COLO668 (cell line): ENCODE measurements at regions not wholly inside any gene's neighbourhood (a gene's known extent, or its start where the extent isn't known, plus 50 kb on each side); places are given as distances from the start of the nearest gene placed in this dataset.
"Not testable (repeated sequence)": the region's sequence is repeated elsewhere in the genome, so short reads cannot be mapped to it uniquely, and the experiment has no call there.

Experiments used
- DNase-seq: peaks from one replicate; lab custom pipeline; 2025; ENCODE audit not compliant: unreplicated experiment; lab: John Stamatoyannopoulos, UW

DNA sequence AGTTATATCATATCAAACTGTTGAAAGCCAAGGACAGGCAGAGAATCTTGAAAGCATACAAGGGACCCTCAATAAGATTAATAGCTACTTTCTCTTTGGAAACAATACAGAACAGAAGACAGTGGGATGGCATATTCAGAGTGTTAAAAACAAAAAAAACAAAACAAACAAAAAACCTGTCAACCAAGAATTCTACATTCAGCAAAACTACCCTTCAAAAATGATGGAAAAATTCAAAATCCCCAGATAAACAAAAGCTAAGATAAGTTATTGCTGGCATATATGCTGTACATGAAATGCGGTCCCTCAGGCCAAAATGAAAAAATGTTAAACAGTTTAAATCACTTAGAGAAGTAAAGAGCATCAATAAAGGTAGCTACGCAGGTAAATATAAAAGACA lies 425.1 kb downstream of the ACTL7B start:
- no peak for DNase-seq

GRCh38 chr9:108427751-108428150 lies 428.0 kb downstream of the ACTL7B start:
- DNase-seq: no peak

- DNase-seq: not testable (repeated sequence)
Measured at GRCh38 chr9:108426421-108426940, 429.3 kb downstream of the ACTL7B start.

DNA sequence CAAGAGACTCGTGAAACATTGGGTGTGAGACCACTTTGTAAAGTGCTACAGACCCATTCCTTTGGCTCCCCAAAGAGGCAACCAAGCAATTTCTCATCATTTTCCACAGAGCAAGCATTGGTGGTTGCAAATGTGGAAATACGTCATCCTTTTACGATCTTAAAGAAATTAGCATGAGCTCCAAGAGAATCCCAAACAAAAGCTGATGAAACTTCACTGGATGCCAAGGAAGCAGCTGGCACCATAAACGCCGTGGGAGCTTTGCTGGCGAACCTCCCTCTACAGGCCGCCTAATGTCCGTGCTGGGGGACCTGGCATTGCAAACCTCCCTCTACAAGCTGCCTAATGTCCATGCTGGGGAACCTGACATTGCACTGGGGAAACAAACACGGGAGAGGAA lies 432.4 kb downstream of the ACTL7B start:
- no peak for DNase-seq

- no peak for DNase-seq
Measured at GRCh38 chr9:108419379-108419778, 436.4 kb downstream of the ACTL7B start.

GRCh38 chr9:108417726-108418125 lies 438.1 kb downstream of the ACTL7B start:
- no peak for DNase-seq

DNA sequence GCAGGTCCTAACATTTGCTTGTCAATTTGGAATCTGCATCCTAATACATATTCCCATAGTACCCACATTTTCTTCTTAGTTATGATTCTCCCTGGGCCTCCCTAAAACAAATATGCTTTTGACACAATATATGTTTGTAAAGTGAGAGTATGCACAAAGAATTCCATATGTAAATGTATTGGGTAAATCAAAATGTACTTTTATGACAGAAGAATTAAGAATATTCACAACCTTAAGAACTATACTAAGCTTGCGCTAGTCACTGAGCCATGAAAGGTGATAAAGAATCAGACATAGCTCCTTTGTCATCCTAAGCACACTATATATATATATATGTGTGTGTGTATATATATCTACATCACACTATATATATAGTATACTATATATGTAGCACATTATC lies 438.5 kb downstream of the ACTL7B start:
- DNase-seq: no peak

DNA sequence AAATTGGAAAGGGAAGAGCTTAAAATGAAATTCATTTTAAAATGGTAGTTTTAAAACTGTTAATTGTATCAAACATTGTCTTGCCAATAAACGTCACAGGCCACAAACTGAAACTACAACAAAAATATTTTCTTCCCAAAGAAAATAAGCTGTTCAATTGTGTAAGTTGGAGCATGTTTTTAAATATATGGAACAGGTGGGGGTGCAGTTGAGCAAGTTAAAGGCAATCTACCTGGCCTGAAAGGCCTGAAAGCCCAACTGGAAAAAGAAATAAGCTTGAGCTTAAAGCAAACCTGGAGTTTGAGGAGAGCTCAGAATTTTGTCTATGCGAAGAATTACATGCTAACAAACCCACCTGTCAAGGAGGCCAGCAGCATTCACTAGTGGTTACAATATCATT lies 439.5 kb downstream of the ACTL7B start:
- DNase-seq: no peak

GRCh38 chr9:108413809-108414208 lies 442.0 kb downstream of the ACTL7B start:
- no peak for DNase-seq

GRCh38 chr9:108412755-108413154 lies 443.0 kb downstream of the ACTL7B start:
- peak; percentile 9 for DNase-seq

GRCh38 chr9:108411632-108412031 lies 444.2 kb downstream of the ACTL7B start:
- DNase-seq: no peak

DNA sequence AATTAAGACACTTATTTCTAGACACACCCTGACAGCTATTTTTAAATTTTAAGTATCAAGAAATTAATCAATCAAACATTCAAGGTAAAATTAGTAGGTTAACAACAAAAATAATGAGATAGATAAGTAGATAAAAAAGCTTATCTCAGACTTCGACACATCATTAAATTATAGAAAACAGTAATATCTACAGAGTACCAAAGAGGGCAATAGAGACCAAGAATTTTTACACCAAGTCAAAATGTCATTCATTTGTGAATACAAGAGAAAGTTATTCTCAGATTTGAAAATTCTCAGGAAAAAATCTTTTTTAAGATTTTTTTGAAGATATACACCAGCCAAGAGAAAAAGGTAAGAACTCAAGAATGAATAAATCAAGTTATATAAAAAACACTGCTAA lies 445.6 kb downstream of the ACTL7B start:
- DNase-seq: no peak

- no peak for DNase-seq
Measured at GRCh38 chr9:108400297-108400696, 455.5 kb downstream of the ACTL7B start.

DNA sequence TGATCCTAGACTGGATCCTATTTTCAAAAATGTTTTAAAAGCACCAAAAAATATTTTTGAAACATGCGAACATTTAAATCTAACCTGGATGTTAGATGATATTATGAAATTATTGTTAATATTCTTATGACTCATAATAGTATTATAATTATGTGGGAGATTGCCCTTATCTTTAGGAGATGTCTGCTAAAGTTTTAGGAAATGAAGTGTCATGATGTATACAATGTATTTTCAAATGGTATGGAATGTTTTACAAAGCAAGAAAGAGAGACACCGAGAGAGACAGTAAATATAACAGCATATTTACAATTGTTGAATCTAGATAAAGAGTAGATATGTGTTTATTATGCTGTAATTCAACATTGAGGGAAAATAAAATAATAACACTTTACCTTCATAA lies 455.9 kb downstream of the ACTL7B start:
- DNase-seq: no peak

- DNase-seq: no peak
Measured at GRCh38 chr9:108397286-108397685, 458.5 kb downstream of the ACTL7B start.

DNA sequence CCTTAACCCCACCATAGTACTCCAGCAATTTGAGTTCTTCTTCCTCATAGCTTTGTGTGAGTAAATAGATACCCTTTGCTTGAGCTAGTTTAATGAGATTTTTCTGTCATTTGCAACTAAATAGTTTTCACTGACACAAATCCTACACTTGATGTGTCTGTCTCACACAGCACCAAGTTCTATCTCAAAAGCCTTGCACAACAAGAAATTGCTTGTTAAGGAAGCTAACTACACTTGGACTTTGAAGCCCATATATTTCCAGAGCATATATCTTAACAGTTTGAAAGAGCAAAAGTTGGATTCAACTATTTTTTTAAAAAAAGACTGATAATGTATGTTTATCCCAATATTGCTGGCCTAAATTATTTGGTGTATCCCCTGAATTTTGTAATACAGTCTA lies 459.2 kb downstream of the ACTL7B start:
- no peak for DNase-seq

DNA sequence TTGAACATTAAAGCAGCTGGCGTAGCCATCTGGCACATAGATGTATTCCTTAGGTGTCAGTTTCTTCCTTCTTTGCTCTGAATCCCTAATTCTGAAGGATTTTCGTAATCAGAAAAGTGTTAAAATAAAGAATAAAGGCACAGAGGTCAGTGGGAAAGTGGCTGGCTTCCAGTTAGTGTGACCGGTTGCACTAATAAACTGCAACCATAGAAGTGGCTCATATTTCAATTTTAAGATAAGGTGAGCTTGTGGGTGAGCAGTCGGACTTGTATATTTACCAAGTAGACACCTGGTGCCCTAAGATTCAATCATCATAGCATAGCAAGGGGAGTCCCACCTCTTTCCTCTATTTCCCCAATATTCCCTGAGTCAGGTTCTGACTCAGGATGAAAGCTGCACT lies 459.6 kb downstream of the ACTL7B start:
- DNase-seq: no peak

DNA sequence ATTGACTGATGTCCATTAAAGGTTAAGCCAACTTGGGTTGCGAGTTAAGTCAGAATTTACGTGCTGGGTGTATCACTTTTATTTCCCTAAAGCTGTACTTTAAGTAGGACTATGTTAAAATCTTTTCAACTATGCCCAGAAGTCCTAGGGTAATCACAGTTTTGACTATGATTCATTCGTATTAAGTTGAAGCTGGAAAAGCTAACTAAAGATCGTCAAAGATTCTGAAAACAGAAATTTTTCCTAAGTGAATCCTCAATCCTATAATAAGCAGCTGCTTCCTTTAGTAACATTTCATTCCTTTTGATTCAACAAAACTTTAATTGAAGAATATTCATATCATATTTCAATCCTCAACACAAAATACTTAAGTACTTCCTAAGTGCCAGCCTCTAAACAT lies 460.4 kb downstream of the ACTL7B start:
- no peak for DNase-seq

DNA sequence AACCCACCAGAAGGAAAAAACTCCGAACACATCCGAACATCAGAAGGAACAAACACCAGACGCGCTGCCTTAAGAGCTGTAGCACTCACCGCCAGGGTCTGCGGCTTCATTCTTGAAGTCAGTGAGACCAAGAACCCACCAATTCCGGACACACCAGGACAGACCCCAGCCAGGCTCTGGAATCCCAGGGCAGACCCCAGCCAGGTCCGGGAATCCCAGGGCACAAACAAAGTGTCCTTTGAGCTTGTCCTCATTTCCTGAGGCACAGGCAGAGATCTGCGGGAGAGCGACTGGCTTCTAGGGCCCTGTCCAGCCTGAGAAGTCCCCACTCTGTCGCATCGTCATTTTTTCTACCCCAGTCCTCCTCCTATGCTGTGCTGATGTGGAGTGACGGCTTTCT lies 461.1 kb downstream of the ACTL7B start:
- DNase-seq: no peak

GRCh38 chr9:108393481-108394001 lies 462.2 kb downstream of the ACTL7B start:
- DNase-seq: not testable (repeated sequence)

DNA sequence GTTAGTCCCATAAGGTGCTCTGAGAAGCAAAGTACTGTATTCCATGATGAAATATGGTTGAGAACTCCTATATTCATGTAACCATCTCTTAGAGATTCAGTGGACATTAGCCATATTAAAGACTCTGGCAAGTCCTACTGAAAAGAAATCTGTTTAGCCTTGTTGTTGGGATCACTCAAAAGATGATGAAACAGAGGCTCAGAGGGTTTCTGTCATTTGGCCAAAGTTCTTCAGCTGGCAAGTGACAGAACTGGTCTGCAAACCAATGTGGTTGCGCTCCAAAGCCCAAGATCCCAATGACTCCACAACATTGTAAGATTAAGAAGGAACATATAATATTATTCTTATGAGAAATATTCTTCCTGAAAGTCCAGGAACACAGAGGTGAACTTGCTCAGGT lies 462.9 kb downstream of the ACTL7B start:
- no peak for DNase-seq

DNA sequence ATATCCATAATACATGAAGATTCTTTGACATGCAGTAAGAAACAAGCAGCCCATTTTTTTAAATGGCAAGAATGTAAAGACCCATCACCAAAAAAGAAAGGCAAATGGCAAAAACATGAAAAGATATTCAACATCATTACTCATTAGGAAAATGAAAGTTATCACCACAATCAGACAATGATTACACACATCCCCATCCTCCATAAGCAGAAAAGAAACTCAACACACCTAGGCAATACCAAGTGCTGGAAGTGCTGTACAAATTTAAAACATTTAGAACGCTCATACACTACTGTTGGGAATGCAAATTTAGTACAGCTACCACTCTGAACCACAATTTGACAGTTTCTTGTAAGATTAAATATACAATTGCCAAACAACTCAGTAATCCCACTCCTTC lies 466.7 kb downstream of the ACTL7B start:
- no peak for DNase-seq

DNA sequence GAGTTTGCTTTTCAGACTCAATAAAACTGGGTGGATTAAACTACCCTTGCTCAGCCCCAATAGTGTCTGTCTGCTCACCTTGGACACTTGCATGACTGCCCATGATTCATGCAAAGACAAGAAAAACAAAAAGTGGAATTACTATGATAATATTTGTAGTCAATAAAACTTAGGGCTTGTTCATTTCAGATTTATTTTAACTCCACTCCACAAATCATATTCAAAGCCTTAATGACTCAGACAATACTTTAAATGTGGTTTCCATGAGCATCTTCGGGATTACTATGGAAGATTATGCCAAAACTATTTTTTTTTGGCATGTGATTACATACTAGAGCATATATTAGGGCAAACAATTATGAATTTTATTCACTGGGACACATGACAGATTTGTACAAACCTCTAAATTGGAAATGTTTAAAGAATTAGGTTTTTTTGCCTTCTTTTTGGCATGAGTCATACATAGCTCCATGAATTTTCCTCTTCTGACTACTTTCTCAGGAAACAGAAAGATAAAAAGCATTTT lies 468.9 kb downstream of the ACTL7B start:
- DNase-seq: no peak
